OCI-LY1 (cell line): ENCODE measurements at regions not wholly inside any gene's neighbourhood (a gene's known extent, or its start where the extent isn't known, plus 50 kb on each side); places are given as distances from the start of the nearest gene placed in this dataset.

ENCODE experiments used
- H2AFZ ChIP-seq: fragments of 200-600 bp; sonication (generic), shearing (Covaris generic); 2 replicates; pipeline ENCODE4 v1.6.0; 2014; ENCODE audit warnings: antibody characterized with exemption, mild to moderate bottlenecking, low read length
- H3F3A ChIP-seq: fragments of 200-600 bp; sonication (generic), shearing (Covaris generic); 2 replicates; pipeline ENCODE4 v1.6.0; 2014; ENCODE audit warnings: mild to moderate bottlenecking, antibody characterized with exemption, low read length, moderate library complexity; ENCODE audit not compliant: insufficient read depth
- H3K27ac ChIP-seq: fragments of 200-600 bp; sonication (generic); 2 replicates; pipeline ENCODE4 v1.5.1; 2014; ENCODE audit warnings: low read length, mixed run types, mild to moderate bottlenecking, low read depth; ENCODE audit not compliant: poor library complexity, severe bottlenecking
- H3K27me3 ChIP-seq: fragments of 200-600 bp; sonication (generic); 2 replicates; pipeline ENCODE4 v1.6.0; 2014; ENCODE audit warnings: antibody characterized with exemption, mild to moderate bottlenecking, low read length, moderate library complexity; ENCODE audit not compliant: insufficient read depth
- H3K36me3 ChIP-seq: fragments of 200-600 bp; sonication (generic); 2 replicates; pipeline ENCODE4 v1.6.1; 2014; ENCODE audit warnings: mild to moderate bottlenecking, antibody characterized with exemption, low read length, moderate library complexity, mixed read lengths; ENCODE audit not compliant: insufficient read depth
- H3K4me1 ChIP-seq: fragments of 200-600 bp; sonication (generic); 2 replicates; pipeline ENCODE4 v1.5.1; 2014; ENCODE audit warnings: mild to moderate bottlenecking, low read length, moderate library complexity; ENCODE audit not compliant: insufficient read depth, severe bottlenecking
- H3K4me2 ChIP-seq: fragments of 200-600 bp; sonication (generic), shearing (Covaris generic); 2 replicates; pipeline ENCODE4 v1.6.1; 2014; ENCODE audit warnings: low read length
- H3K4me3 ChIP-seq: fragments of 200-600 bp; sonication (generic); 2 replicates; pipeline ENCODE4 v1.5.1; 2014; ENCODE audit warnings: low read length, low read depth, mild to moderate bottlenecking, mixed read lengths; ENCODE audit not compliant: poor library complexity, severe bottlenecking
- H3K79me2 ChIP-seq: fragments of 200-600 bp; shearing (Covaris generic); 2 replicates; pipeline ENCODE4 v1.6.1; 2016; ENCODE audit warnings: mixed run types, low read length, mixed read lengths; ENCODE audit not compliant: insufficient read depth
- H3K9ac ChIP-seq: fragments of 200-600 bp; sonication (generic), shearing (Covaris generic); 2 replicates; pipeline ENCODE4 v1.6.1; 2014; ENCODE audit warnings: mild to moderate bottlenecking, low read length, mixed read lengths
- H3K9me2 ChIP-seq: fragments of 200-600 bp; sonication (generic), shearing (Covaris generic); 2 replicates; pipeline ENCODE4 v1.6.1; 2014; ENCODE audit warnings: low read depth, mild to moderate bottlenecking, low read length, mixed read lengths
- H3K9me3 ChIP-seq: fragments of 200-600 bp; shearing (Covaris generic); 2 replicates; pipeline ENCODE4 v1.6.1; 2014; ENCODE audit warnings: low read length, mixed read lengths
- H4K20me1 ChIP-seq: fragments of 200-600 bp; sonication (generic), shearing (Covaris generic); 2 replicates; pipeline ENCODE4 v1.6.0; 2016; ENCODE audit warnings: mild to moderate bottlenecking, low read length; ENCODE audit not compliant: insufficient read depth
- EZH2 ChIP-seq: fragments of 200-600 bp; sonication (generic), shearing (Covaris generic); IDR thresholded peaks from 2 replicates; pipeline ENCODE4 v1.8.0; 2017; ENCODE audit warnings: borderline replicate concordance, mixed run types, mild to moderate bottlenecking, antibody characterized with exemption, low read length, moderate library complexity, mixed read lengths
- TF ChIP-seq, protein P1 (sequence below): fragments of 200-600 bp; sonication (generic), shearing (Covaris generic); IDR thresholded peaks from 2 replicates; pipeline ENCODE4 v1.5.1; 2017; ENCODE audit warnings: mild to moderate bottlenecking, antibody characterized with exemption, low read length, moderate library complexity, mixed read lengths

DNA sequence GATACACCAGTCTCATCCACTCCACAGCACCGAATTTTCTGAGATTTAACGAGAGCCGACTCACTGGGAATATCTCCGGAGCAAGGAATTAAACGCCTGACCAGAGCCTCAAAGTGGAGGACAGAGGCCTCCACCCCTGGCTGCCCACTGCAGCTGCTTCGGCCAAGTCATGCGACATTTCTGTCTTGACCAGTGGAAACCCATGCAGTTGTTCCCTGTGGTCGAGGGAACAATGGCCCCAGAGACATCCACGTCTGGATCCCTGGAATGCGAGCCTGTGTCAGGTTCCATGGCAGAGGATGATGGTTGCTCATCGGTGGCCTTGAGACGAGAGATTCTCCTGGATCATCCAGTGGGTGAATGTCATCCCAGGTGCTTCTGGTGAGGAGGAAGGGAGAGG lies 65.7 kb upstream of the INSIG1 start:
- no peak for TF ChIP-seq EZH2
- TF ChIP-seq, protein P1, sequence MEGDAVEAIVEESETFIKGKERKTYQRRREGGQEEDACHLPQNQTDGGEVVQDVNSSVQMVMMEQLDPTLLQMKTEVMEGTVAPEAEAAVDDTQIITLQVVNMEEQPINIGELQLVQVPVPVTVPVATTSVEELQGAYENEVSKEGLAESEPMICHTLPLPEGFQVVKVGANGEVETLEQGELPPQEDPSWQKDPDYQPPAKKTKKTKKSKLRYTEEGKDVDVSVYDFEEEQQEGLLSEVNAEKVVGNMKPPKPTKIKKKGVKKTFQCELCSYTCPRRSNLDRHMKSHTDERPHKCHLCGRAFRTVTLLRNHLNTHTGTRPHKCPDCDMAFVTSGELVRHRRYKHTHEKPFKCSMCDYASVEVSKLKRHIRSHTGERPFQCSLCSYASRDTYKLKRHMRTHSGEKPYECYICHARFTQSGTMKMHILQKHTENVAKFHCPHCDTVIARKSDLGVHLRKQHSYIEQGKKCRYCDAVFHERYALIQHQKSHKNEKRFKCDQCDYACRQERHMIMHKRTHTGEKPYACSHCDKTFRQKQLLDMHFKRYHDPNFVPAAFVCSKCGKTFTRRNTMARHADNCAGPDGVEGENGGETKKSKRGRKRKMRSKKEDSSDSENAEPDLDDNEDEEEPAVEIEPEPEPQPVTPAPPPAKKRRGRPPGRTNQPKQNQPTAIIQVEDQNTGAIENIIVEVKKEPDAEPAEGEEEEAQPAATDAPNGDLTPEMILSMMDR = no peak
- no peak overlapping the region for H2AFZ ChIP-seq

DNA sequence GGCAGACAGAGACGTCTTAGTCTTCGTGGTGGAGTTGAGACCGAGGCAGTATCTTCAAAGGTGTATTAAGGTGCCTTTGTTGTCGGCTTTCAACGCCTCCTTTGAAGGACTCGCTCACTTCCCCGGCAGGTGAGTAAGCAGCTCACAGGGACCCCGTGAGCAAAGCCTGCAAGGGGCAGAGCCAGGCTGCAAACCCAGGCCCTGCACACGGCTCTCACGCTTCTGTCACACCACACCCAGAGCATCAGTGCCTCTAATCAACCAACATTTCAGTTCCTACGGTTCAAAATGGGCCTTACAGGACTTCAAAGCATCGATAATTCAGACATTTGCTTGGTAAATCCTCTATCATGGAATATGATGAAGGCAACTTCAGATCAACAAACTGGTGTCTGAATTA lies 64.8 kb upstream of the INSIG1 start:
- no peaks in the 10 kb centered on the region for H3K36me3 ChIP-seq
- H3K4me3 ChIP-seq = no peak overlapping the region
- H3K27ac ChIP-seq = no peak overlapping the region
- no peak overlapping the region for H3K4me2 ChIP-seq
- no peaks in the 10 kb centered on the region for H3K79me2 ChIP-seq
- no peaks in the 10 kb centered on the region for H3F3A ChIP-seq
- no peaks in the 10 kb centered on the region for H3K9me3 ChIP-seq
- no peak for TF ChIP-seq EZH2
- TF ChIP-seq, protein P1 = no peak
- H2AFZ ChIP-seq = no peak overlapping the region
- no peaks in the 10 kb centered on the region for H3K9me2 ChIP-seq
- no peak overlapping the region for H3K9ac ChIP-seq
- H3K4me1 ChIP-seq = no peaks in the 10 kb centered on the region
- H3K27me3 ChIP-seq = peaks cover 28% of the 10 kb centered on the region
- H4K20me1 ChIP-seq = no peaks in the 10 kb centered on the region

More for the DNA sequence above, 65.7 kb upstream of the INSIG1 start:
- H3K79me2 ChIP-seq = no peaks in the 10 kb centered on the region
- no peaks in the 10 kb centered on the region for H3K36me3 ChIP-seq
- no peaks in the 10 kb centered on the region for H4K20me1 ChIP-seq
- no peak overlapping the region for H3K27ac ChIP-seq
- no peaks in the 10 kb centered on the region for H3F3A ChIP-seq
- H3K9me2 ChIP-seq = no peaks in the 10 kb centered on the region
- H3K4me1 ChIP-seq = no peaks in the 10 kb centered on the region
- no peak overlapping the region for H3K9ac ChIP-seq
- H3K9me3 ChIP-seq = no peaks in the 10 kb centered on the region
- peaks cover 20% of the 10 kb centered on the region for H3K27me3 ChIP-seq
- no peak overlapping the region for H3K4me2 ChIP-seq
- H3K4me3 ChIP-seq = no peak overlapping the region

DNA sequence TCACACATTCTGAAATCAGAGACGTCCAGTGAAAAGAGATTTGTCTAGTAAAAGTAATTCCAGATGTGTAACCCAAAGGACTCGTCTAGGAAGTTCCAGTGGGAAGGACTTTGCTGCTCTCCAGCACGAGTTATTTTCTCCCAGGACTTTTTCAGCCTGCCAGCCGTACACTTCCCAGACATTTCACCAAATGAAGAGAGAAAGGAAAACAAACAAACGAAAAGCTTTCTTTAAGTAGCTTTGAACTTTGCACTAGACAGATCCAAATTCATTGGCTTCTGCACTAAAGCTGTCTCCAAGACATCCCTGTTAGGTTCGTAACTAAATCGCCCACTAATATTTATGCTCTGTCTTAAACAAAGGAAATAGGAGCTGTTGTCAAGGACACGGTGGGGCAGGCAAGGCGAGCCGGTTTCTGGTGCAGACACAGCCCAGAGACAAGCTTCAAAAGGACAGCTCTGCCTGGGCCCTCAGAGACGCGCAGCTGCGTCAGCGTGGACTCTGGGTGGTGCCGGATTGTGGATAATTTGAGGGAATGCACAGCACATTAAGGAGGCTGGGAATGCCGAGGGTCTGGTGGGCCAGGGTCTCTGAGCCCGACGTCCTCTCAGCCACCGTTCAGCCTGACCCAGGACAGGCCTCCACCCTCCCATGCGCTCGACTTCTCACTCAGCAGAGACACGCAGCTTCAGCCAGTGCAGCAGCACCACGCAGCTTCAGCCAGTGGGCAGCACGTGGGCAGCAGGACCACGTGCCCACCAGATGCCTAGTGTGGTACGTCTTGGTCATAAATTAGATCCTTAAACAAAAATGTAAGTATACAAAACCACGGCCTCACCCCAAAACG lies 64.1 kb upstream of the INSIG1 start:
- Histone ChIP-seq H3K9me2 (no peaks in the 10 kb centered on the region), H3K4me1 (no peaks in the 10 kb centered on the region), H4K20me1 (no peaks in the 10 kb centered on the region), H3K9ac (no peak overlapping the region), H3K79me2 (no peaks in the 10 kb centered on the region), H3K36me3 (no peaks in the 10 kb centered on the region), H3K4me3 (no peak overlapping the region), H3K27me3 (peaks cover 32% of the 10 kb centered on the region), H3F3A (no peaks in the 10 kb centered on the region), H3K27ac (no peak overlapping the region), H3K9me3 (no peaks in the 10 kb centered on the region), H3K4me2 (no peak overlapping the region), H2AFZ (no peak overlapping the region)
- TF ChIP-seq EZH2 = no peak
- TF ChIP-seq, protein P1 = no peak
